Activated B cell treated with CpG ODN at 0.5 μM for 24 hours (primary cell): ENCODE measurements at regions not wholly inside any gene's neighbourhood (a gene's known extent, or its start where the extent isn't known, plus 50 kb on each side); places are given as distances from the start of the nearest gene placed in this dataset.
"Not testable (repeated sequence)": the region's sequence is repeated elsewhere in the genome, so short reads cannot be mapped to it uniquely, and the experiment has no call there.

Experiments used
- ATAC-seq: fragments of 200-7000 bp; cut with Tn5 transposase; one replicate; pipeline ENCODE4 v1.10.0; 2021; ENCODE audit warnings: low read depth, mild to moderate bottlenecking, moderate library complexity
- CTCF ChIA-PET: fragments of 350-600 bp; sonication (Branson Sonifier 250); formaldehyde crosslinking; loops from one replicate; lab custom pipeline; 2021; ENCODE audit warnings: antibody characterized with exemption; lab: Charles Lee
- POLR2A ChIA-PET: fragments of 350-600 bp; sonication (Branson Sonifier 250); formaldehyde crosslinking; loops from one replicate; lab custom pipeline; 2021; ENCODE audit warnings: antibody characterized with exemption; lab: Charles Lee
- DNase-seq: peaks from one replicate; pipeline ENCODE4 v3.0.0; 2022
- H3K27ac Mint-ChIP-seq: one replicate; pipeline ENCODE4 v1.8.0; 2020; ENCODE audit warnings: mixed read lengths
- H3K27me3 Mint-ChIP-seq: one replicate; pipeline ENCODE4 v1.8.0; 2021; ENCODE audit warnings: mixed read lengths
- H3K36me3 Mint-ChIP-seq: one replicate; pipeline ENCODE4 v1.8.0; 2021; ENCODE audit warnings: low read depth, mixed read lengths
- H3K4me1 Mint-ChIP-seq: one replicate; pipeline ENCODE4 v1.8.0; 2021; ENCODE audit warnings: mixed read lengths
- H3K4me3 Mint-ChIP-seq: one replicate; pipeline ENCODE4 v1.8.0; 2020; ENCODE audit warnings: mild to moderate bottlenecking, mixed read lengths
- H3K9me3 Mint-ChIP-seq: one replicate; pipeline ENCODE4 v1.8.0; 2020; ENCODE audit warnings: mixed read lengths
- intact Hi-C: fragments of 100-400 bp; cut with micrococcal nuclease; formaldehyde crosslinking; loops from one replicate; pipeline ENCODE4 v1.15.1; 2024
- TF ChIP-seq, protein P1 (sequence below): fragments of 200-600 bp; IDR thresholded peaks from one replicate; pipeline ENCODE4 v1.8.0; 2022; ENCODE audit warnings: antibody characterized with exemption, mild to moderate bottlenecking

DNA sequence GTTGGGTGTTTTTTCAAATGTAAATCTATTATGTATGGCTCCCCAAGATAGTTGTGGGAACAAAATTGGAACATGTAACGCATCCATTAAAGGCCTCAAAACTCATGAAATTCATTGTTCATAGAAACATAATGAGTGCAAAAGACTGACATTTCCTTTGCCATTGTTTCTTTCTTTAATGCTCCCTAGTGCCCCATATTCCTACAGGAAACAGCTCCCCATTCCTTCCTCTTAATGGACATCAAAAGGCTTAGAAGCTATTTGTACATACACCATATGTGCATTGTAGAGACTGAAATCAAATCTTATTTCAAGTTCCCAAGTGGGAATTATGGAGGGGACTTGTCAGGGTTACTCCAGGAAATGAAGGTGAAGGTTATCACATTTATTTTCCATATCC lies 139.1 kb downstream of the AHR start:
- Mint-ChIP-seq H3K4me1 (peaks cover 4% of the 10 kb centered on the region), H3K4me3 (no peak overlapping the region), H3K36me3 (no peaks in the 10 kb centered on the region), H3K27me3 (no peaks in the 10 kb centered on the region), H3K27ac (no peak overlapping the region), H3K9me3 (peaks cover 3% of the 10 kb centered on the region)
- ChIA-PET POLR2A (no interaction called here), CTCF (no interaction called here)
- ATAC-seq, result no peak
- intact Hi-C loops, result no loop called here
- TF ChIP-seq, protein P1, sequence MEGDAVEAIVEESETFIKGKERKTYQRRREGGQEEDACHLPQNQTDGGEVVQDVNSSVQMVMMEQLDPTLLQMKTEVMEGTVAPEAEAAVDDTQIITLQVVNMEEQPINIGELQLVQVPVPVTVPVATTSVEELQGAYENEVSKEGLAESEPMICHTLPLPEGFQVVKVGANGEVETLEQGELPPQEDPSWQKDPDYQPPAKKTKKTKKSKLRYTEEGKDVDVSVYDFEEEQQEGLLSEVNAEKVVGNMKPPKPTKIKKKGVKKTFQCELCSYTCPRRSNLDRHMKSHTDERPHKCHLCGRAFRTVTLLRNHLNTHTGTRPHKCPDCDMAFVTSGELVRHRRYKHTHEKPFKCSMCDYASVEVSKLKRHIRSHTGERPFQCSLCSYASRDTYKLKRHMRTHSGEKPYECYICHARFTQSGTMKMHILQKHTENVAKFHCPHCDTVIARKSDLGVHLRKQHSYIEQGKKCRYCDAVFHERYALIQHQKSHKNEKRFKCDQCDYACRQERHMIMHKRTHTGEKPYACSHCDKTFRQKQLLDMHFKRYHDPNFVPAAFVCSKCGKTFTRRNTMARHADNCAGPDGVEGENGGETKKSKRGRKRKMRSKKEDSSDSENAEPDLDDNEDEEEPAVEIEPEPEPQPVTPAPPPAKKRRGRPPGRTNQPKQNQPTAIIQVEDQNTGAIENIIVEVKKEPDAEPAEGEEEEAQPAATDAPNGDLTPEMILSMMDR, result no peak
- DNase-seq, result no peak

- H3K9me3 Mint-ChIP-seq, H3K27me3 Mint-ChIP-seq, intact Hi-C loops, H3K36me3 Mint-ChIP-seq, ATAC-seq, H3K4me3 Mint-ChIP-seq, DNase-seq, CTCF ChIA-PET, H3K27ac Mint-ChIP-seq, H3K4me1 Mint-ChIP-seq, POLR2A ChIA-PET: not testable (repeated sequence)
Measured at GRCh38 chr7:17440025-17440784, 141.8 kb downstream of the AHR start.

- H3K36me3 Mint-ChIP-seq, result no peaks in the 10 kb centered on the region
- TF ChIP-seq, protein P1, result no peak
- DNase-seq (no peak), ATAC-seq (no peak)
- no peaks in the 10 kb centered on the region for H3K27me3 Mint-ChIP-seq
- ChIA-PET CTCF (no interaction called here), POLR2A (no interaction called here)
- peaks cover 3% of the 10 kb centered on the region for H3K9me3 Mint-ChIP-seq
- peaks cover 4% of the 10 kb centered on the region for H3K4me1 Mint-ChIP-seq
- H3K27ac Mint-ChIP-seq, result no peak overlapping the region
- H3K4me3 Mint-ChIP-seq, result no peak overlapping the region
- intact Hi-C loops, result no loop called here
Measured at GRCh38 chr7:17440831-17441230, 142.4 kb downstream of the AHR start.

- POLR2A ChIA-PET, result no interaction called here
- ATAC-seq (no peak), DNase-seq (no peak)
- H3K4me3 Mint-ChIP-seq, result no peak overlapping the region
- CTCF ChIA-PET, result no interaction called here
- no peak overlapping the region for H3K27ac Mint-ChIP-seq
- TF ChIP-seq, protein P1, result no peak
- intact Hi-C loops, result no loop called here
- peaks cover 3% of the 10 kb centered on the region for H3K9me3 Mint-ChIP-seq
- peaks cover 4% of the 10 kb centered on the region for H3K4me1 Mint-ChIP-seq
- no peaks in the 10 kb centered on the region for H3K27me3 Mint-ChIP-seq
- no peaks in the 10 kb centered on the region for H3K36me3 Mint-ChIP-seq
Measured at GRCh38 chr7:17441557-17441956, 143.1 kb downstream of the AHR start.

- POLR2A ChIA-PET, result no interaction called here
- CTCF ChIA-PET, result interaction anchor here (0.7 kb wide), 1 partner anchor 37 kb away, joined by 3 read pairs; no protein-coding TSS in a partner anchor
- intact Hi-C loops, result no loop called here
- DNase-seq (no peak), ATAC-seq (no peak)
- H3K9me3 Mint-ChIP-seq, result peaks cover 16% of the 10 kb centered on the region
- no peak overlapping the region for H3K27ac Mint-ChIP-seq
- H3K4me3 Mint-ChIP-seq, result no peak overlapping the region
- H3K27me3 Mint-ChIP-seq, result no peaks in the 10 kb centered on the region
- TF ChIP-seq, protein P1, result no peak
- peaks cover under 1% of the 10 kb centered on the region for H3K4me1 Mint-ChIP-seq
- H3K36me3 Mint-ChIP-seq, result no peaks in the 10 kb centered on the region
Measured at GRCh38 chr7:17444151-17444550, 145.7 kb downstream of the AHR start.
